ENCODE measurements at regions not wholly inside any gene's neighbourhood (a gene's known extent, or its start where the extent isn't known, plus 50 kb on each side); places are given as distances from the start of the nearest gene placed in this dataset.

DNA sequence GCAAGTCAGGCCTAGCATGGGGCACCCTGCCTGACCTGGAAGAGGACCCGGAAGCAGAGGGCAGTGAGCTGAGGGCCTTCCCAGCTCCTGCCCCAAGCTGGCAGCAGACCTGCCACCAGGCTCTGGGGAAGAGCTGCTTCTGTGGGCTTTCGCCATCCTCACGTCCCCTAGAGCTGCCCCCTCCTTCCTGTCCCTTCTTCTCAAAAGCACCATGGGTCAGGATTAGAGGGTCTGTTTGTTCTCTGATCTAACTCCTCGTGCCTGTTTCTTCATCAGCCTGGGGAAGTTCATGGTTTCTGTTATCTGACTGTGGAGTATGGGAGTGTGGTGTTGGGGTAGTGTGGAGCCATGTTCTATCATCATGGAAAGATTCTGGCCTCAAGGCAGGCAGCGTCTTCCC, 58.4 kb upstream of the POLG start:
- intact Hi-C loops (cut with DNase I), result no loop called here
- TF ChIP-seq POLR2A (IDR thresholded peaks at IDR 0.05; ENCODE audit: low read depth) (no peak), CTCF (IDR thresholded peaks at IDR 0.05) (no peak), POLR2AphosphoS5 (IDR thresholded peaks at IDR 0.05) (no peak), EP300 (IDR thresholded peaks at IDR 0.05) (no peak)
- peaks cover 0 to 88% (median 7%) of the 10 kb centered on the region in 4 donors for H3K27me3 ChIP-seq

DNA sequence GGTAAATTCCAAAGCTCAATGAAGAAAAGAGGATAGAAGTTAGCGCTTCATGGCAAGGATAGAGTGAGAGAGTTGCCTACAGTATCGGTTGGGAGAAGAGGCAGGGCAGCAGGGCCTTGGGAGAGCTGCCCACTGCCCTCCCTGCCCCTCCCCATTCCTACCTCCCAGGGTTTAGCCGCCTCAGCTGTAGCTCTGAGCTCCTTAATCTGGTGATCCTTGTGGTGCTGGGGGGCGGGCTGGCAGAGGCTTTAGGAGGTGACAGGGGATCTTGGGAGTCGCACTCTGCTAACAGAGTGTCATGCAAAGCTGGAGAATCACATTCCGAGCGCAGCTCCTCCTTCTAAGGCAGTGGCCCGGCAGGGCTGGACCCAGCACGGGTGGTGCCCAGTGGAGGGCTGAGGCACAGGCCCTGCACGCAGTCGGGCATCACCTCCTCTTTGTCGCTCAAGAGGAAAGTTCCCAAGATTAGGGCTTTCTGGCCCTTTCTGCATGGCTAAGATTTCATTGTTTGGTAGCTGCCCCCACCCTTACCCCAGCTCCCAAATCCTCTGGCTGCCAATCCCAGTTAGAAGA, 57.1 kb upstream of the POLG start:
- WGBS, result 70% methylated on average over 12 of the region's 12 CpGs
- DNase-seq (ENCODE audit: extremely low spot score), result no peak
- Histone ChIP-seq H3K27ac (replicated peaks in 1 of 4) (no peak overlapping the region), H3K36me3 (no peaks in the 10 kb centered on the region), H3K27me3 (peaks cover 0 to 75% (median 0%) of the 10 kb centered on the region in 4 donors), H3K4me3 (no peak overlapping the region), H3K4me1 (no peaks in the 10 kb centered on the region), H3K9me3 (no peaks in the 10 kb centered on the region)
- TF ChIP-seq CTCF (IDR thresholded peaks at IDR 0.05), result no peak
- no peak for TF ChIP-seq POLR2AphosphoS5 (IDR thresholded peaks at IDR 0.05)
- no peak for TF ChIP-seq POLR2A (IDR thresholded peaks at IDR 0.05; ENCODE audit: low read depth)
- TF ChIP-seq EP300 (IDR thresholded peaks at IDR 0.05), result no peak
- intact Hi-C loops (cut with DNase I), result no loop called here

More for the DNA sequence above, 58.4 kb upstream of the POLG start:
- Histone ChIP-seq H3K4me3 (no peak overlapping the region), H3K36me3 (no peaks in the 10 kb centered on the region), H3K4me1 (no peaks in the 10 kb centered on the region), H3K9me3 (no peaks in the 10 kb centered on the region), H3K27ac (replicated peaks in 1 of 4) (no peak overlapping the region)
- WGBS, result 72% methylated on average over 4 of the region's 5 CpGs
- DNase-seq (ENCODE audit: extremely low spot score), result no peak

GRCh38 chr15:89389841-89390603, 55.4 kb upstream of the POLG start:
- TF ChIP-seq POLR2AphosphoS5 (IDR thresholded peaks at IDR 0.05), result no peak
- TF ChIP-seq CTCF (IDR thresholded peaks at IDR 0.05), result no peak
- no peak for TF ChIP-seq POLR2A (IDR thresholded peaks at IDR 0.05; ENCODE audit: low read depth)
- TF ChIP-seq EP300 (IDR thresholded peaks at IDR 0.05), result no peak
- intact Hi-C loops (cut with DNase I), result no loop called here
- peaks cover 0 to 61% (median 0%) of the 10 kb centered on the region in 4 donors for H3K27me3 ChIP-seq

DNA sequence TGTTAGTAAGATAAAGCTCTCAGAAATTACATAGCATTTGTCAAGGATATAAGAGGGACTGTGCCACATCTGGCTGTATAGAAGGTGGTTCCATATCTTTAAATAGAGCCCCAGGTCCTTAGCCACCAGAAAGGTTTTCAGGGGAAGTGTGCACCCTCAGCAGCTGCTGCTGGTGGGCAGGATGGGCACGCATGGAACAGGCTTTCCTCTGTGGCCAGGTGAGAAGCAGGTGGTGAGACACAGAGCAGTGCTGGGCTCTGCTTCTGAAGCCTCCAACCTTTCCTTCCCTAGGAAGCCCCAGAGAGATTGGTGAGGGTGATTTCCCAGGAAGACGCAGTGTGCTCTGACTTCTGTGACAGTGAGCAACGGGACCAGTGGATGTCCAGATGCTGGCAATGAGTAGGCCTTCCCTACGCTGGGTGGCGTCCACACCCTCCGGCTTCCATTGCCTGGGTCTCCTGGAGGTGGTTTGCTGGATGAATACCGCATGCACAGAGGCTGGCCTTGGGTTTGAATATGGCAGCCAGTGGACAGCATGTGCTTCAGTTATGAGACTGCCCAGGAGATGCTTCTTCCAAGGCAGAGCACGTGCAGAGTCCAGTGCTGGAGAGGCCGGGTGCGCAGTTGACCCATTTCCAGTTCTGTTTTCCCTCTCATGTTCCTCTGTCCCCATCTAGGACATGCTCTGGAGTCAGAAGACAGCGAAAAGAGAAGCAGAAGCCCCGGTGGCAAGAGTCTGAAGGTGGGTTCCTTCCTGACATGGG, 52.7 kb upstream of the POLG start:
- DNase-seq (ENCODE audit: extremely low spot score), result no peak
- no peaks in the 10 kb centered on the region for H3K9me3 ChIP-seq
- H3K27me3 ChIP-seq, result peaks cover 0 to 48% (median 0%) of the 10 kb centered on the region in 4 donors
- TF ChIP-seq CTCF (IDR thresholded peaks at IDR 0.05), result no peak
- TF ChIP-seq POLR2AphosphoS5 (IDR thresholded peaks at IDR 0.05), result no peak
- no peak for TF ChIP-seq POLR2A (IDR thresholded peaks at IDR 0.05; ENCODE audit: low read depth)
- no peak for TF ChIP-seq EP300 (IDR thresholded peaks at IDR 0.05)
- H3K4me3 ChIP-seq, result no peak overlapping the region
- H3K4me1 ChIP-seq, result peaks cover 0 to 12% (median 8%) of the 10 kb centered on the region in 4 donors
- H3K27ac ChIP-seq (replicated peaks in 1 of 4), result no peak overlapping the region
- 87% methylated on average over 8 of the region's 12 CpGs for WGBS
- intact Hi-C loops (cut with DNase I), result no loop called here
- no peaks in the 10 kb centered on the region for H3K36me3 ChIP-seq

More at GRCh38 chr15:89389841-89390603, 55.4 kb upstream of the POLG start:
- Histone ChIP-seq H3K4me1 (no peaks in the 10 kb centered on the region), H3K4me3 (no peak overlapping the region), H3K9me3 (no peaks in the 10 kb centered on the region), H3K36me3 (no peaks in the 10 kb centered on the region), H3K27ac (replicated peaks in 1 of 4) (no peak overlapping the region)
- no peak for DNase-seq (ENCODE audit: extremely low spot score)
- 70% methylated on average over 13 of the region's 19 CpGs for WGBS

Measured in esophagus muscularis mucosa (tissue), 4 donors.